ENCODE measurements at regions not wholly inside any gene's neighbourhood (a gene's known extent, or its start where the extent isn't known, plus 50 kb on each side); places are given as distances from the start of the nearest gene placed in this dataset.

GRCh38 chr1:147053269-147053668 is 115.1 kb downstream of the NBPF12 start:
- no peak for TF ChIP-seq YY1 (IDR thresholded peaks at IDR 0.05; ENCODE audit: insufficient read depth, insufficient read length)
- no peak for TF ChIP-seq ZNF274 (IDR thresholded peaks at IDR 0.05; ENCODE audit: low read depth, low read length)
